GM23248 (cell line): ENCODE measurements at regions not wholly inside any gene's neighbourhood (a gene's known extent, or its start where the extent isn't known, plus 50 kb on each side); places are given as distances from the start of the nearest gene placed in this dataset.

Experiments used
- EZH2 ChIP-seq: fragments of 200-600 bp; sonication (generic); IDR thresholded peaks from 2 replicates; pipeline ENCODE4 v1.6.1; 2018; ENCODE audit warnings: antibody characterized with exemption, mild to moderate bottlenecking; ENCODE audit not compliant: insufficient read depth, poor library complexity, severe bottlenecking
- EZH2phosphoT487 ChIP-seq: fragments of 200-600 bp; sonication (generic); IDR thresholded peaks from 2 replicates; pipeline ENCODE4 v1.6.1; 2018; ENCODE audit warnings: antibody characterized with exemption, moderate library complexity, mild to moderate bottlenecking, low read depth; ENCODE audit not compliant: insufficient read depth

GRCh38 chr18:56083097-56083521 is 495.1 kb upstream of the TCF4 start:
- TF ChIP-seq EZH2phosphoT487 = no peak
- no peak for TF ChIP-seq EZH2
